Adrenal gland (tissue), 5 donors: ENCODE measurements at regions not wholly inside any gene's neighbourhood (a gene's known extent, or its start where the extent isn't known, plus 50 kb on each side); places are given as distances from the start of the nearest gene placed in this dataset.

Experiments
- CTCF ChIP-seq, 6 experiments: fragments of 450-650 bp in 4 of 6; fragments of 200-600 bp in 2 of 6; sonication (generic) in 1 of 6; IDR thresholded peaks; 1 replicate in 5 of 6; 2 replicates in 1 of 6; pipeline versions ENCODE4 v1.5.1 to v1.8.0; 2016 to 2021; ENCODE audit warnings: antibody characterized with exemption in 6 of 6, mild to moderate bottlenecking in 2 of 6, moderate library complexity in 1 of 6
- POLR2A ChIP-seq, 2 donors: fragments of 450-650 bp; IDR thresholded peaks; one replicate each; pipeline ENCODE4 v1.6.1; 2017; ENCODE audit warnings: antibody characterized with exemption in 2 of 2, mild to moderate bottlenecking in 2 of 2, moderate library complexity in 1 of 2
- donor health status: DM: no; HTN: no; CAD: no.

- TF ChIP-seq POLR2A (IDR thresholded peaks at IDR 0.05) = no peak
- no peak for TF ChIP-seq CTCF (IDR thresholded peaks at IDR 0.05)
Observed at GRCh38 chr13:107374038-107374437, 806.1 kb upstream of the ARGLU1 start.
